ENCODE measurements at regions not wholly inside any gene's neighbourhood (a gene's known extent, or its start where the extent isn't known, plus 50 kb on each side); places are given as distances from the start of the nearest gene placed in this dataset.

DNA sequence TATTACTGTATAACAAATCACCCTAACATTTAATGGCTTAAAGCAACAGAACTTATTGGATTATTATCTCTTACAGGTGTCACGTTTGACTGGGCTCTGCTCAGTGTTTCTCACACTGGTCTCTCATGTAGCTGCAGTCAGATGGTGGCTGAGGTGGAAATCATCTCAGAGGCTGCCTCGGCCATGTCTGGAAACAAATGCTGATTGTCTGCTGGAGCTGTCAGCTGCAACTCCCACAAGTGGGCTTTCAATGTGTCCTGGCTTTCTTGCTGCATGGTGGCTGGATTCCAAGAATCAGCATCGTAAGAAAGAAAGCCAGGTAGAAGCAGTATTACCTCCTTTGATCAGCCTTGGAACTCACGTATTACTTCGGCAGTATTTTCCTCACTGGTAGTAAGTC lies 277.6 kb downstream of the SPANXN1 start:
- TF ChIP-seq EP300 (IDR thresholded peaks at IDR 0.05) = no peak
- TF ChIP-seq, protein P1, sequence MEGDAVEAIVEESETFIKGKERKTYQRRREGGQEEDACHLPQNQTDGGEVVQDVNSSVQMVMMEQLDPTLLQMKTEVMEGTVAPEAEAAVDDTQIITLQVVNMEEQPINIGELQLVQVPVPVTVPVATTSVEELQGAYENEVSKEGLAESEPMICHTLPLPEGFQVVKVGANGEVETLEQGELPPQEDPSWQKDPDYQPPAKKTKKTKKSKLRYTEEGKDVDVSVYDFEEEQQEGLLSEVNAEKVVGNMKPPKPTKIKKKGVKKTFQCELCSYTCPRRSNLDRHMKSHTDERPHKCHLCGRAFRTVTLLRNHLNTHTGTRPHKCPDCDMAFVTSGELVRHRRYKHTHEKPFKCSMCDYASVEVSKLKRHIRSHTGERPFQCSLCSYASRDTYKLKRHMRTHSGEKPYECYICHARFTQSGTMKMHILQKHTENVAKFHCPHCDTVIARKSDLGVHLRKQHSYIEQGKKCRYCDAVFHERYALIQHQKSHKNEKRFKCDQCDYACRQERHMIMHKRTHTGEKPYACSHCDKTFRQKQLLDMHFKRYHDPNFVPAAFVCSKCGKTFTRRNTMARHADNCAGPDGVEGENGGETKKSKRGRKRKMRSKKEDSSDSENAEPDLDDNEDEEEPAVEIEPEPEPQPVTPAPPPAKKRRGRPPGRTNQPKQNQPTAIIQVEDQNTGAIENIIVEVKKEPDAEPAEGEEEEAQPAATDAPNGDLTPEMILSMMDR (IDR thresholded peaks at IDR 0.05) = no peak
- TF ChIP-seq POLR2A (IDR thresholded peaks at IDR 0.05) = no peak
- no peak for DNase-seq (ENCODE audit: low spot score in 2 of 2)
- 47 to 62% methylated on average over 4 to 5 of the region's 5 CpGs for WGBS, 2 donors
- H3K36me3 ChIP-seq = no peaks in the 10 kb centered on the region
- no peak overlapping the region for H3K4me3 ChIP-seq
- H3K9me3 ChIP-seq = no peaks in the 10 kb centered on the region
- no peaks in the 10 kb centered on the region for H3K27me3 ChIP-seq
- no peaks in the 10 kb centered on the region for H3K4me1 ChIP-seq
- H3K27ac ChIP-seq = no peak overlapping the region

DNA sequence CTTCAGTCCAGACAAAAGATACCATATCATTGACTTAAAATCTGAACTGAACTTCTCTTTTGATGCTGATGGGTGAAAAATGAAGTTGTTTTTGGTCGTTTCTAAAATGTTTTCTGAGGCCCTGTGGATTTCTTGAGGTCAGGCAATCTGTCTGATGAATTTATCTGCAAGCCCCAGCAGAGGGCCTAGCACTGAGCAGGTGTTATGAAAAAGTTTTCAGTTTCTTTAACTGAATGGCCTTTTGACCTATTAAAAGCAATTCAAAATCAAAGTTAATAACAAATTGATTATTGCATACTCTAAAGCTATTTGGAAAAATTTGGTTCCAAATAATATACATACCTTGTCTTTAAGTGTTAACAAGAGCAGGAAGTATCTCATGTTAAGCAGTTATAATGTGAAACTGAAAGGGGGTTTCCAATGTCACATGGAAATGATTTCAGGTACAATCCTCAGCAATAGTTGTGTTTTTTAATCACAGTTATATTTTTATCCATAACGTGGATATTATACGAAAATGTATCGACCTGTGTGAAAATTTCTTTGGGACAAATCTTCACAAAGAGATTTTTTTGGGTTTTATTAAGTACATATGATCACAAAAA lies 285.0 kb downstream of the SPANXN1 start:
- WGBS, 2 donors = 57 to 63% methylated on average over 4 of the region's 4 CpGs
- H3K36me3 ChIP-seq = no peaks in the 10 kb centered on the region
- TF ChIP-seq EP300 (IDR thresholded peaks at IDR 0.05) (no peak), POLR2A (IDR thresholded peaks at IDR 0.05) (no peak)
- TF ChIP-seq, protein P1 (IDR thresholded peaks at IDR 0.05) = no peak
- H3K4me3 ChIP-seq = no peak overlapping the region
- H3K4me1 ChIP-seq = no peaks in the 10 kb centered on the region
- no peaks in the 10 kb centered on the region for H3K27me3 ChIP-seq
- no peak for DNase-seq (ENCODE audit: low spot score in 2 of 2)
- H3K27ac ChIP-seq = no peak overlapping the region
- H3K9me3 ChIP-seq = no peaks in the 10 kb centered on the region

DNA sequence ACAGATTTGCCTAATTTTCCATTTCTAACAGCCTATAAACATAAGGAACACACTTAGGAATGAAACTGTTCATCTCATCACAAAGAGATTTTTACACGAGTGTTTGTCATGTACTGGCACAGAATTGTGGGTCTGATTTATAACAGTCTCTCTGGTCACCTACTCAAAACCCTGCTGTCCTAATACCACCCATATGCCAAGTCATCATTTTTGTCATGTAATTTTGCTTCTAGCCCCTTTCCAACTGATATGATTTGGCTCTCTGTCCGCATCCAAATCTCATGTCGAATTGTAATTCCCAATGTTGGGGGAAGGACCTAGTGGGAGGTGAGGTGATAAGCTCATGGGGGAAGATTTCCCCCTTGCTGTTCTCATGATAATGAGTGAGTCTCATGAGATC lies 284.1 kb upstream of the SLITRK2 start:
- Histone ChIP-seq H3K27ac (no peak overlapping the region), H3K9me3 (no peaks in the 10 kb centered on the region), H3K4me3 (no peak overlapping the region), H3K4me1 (no peaks in the 10 kb centered on the region), H3K36me3 (no peaks in the 10 kb centered on the region), H3K27me3 (no peaks in the 10 kb centered on the region)
- no peak for DNase-seq (ENCODE audit: low spot score in 2 of 2)
- 84 to 91% methylated on average over 3 of the region's 3 CpGs for WGBS, 2 donors
- TF ChIP-seq, protein P1 (IDR thresholded peaks at IDR 0.05) = no peak
- TF ChIP-seq POLR2A (IDR thresholded peaks at IDR 0.05) (no peak), EP300 (IDR thresholded peaks at IDR 0.05) (no peak)

DNA sequence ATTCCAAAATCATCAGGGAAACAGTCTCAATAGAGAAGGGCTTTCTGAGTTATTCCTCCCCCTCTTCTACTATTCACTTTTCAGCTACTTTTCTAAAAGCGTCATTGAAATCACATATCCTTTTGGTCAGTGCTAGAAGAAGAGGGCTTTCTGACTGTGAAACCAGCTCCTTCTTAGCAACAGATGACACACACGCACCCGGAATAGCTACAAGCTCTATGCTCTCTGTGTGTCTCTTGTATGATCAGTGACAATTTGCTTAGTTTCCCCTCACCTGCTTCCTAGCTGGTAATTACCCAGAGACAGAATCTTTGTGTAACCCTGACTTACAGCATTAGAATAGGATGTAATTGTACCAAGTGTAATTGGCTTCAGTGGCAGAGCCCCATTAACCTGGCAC lies 268.1 kb upstream of the SLITRK2 start:
- Histone ChIP-seq H3K9me3 (no peaks in the 10 kb centered on the region), H3K4me1 (no peaks in the 10 kb centered on the region), H3K27ac (no peak overlapping the region), H3K27me3 (no peaks in the 10 kb centered on the region), H3K36me3 (no peaks in the 10 kb centered on the region), H3K4me3 (no peak overlapping the region)
- no peak for DNase-seq (ENCODE audit: low spot score in 2 of 2)
- TF ChIP-seq POLR2A (IDR thresholded peaks at IDR 0.05) (no peak), EP300 (IDR thresholded peaks at IDR 0.05) (no peak)
- TF ChIP-seq, protein P1 (IDR thresholded peaks at IDR 0.05) = no peak
- whole genome bisulfite sequencing, 2 donors = 36 to 65% methylated on average over 3 of the region's 3 CpGs

DNA sequence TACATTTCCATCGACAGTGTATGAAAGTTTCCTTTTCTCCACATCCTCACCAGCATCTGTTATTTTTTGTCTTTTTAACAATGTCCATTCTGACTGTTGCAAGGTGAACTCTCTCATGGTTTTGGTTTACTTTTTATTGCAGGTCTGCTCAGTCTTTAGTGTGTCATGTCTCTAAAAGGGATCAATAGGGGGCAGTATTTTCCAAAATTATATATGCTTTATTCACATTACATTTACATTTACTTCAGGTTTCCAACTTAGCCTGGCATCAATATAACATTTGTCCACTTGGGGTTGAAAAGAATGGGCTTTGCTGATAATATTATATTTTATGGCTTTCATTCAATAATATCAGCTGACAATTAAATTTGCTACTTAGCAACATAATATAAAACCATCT lies 265.0 kb upstream of the SLITRK2 start:
- H3K36me3 ChIP-seq = no peaks in the 10 kb centered on the region
- no peaks in the 10 kb centered on the region for H3K4me1 ChIP-seq
- WGBS, 2 donors = 33 to 47% methylated on average over 1 of the region's 1 CpG
- no peak for DNase-seq (ENCODE audit: low spot score in 2 of 2)
- no peaks in the 10 kb centered on the region for H3K27me3 ChIP-seq
- H3K4me3 ChIP-seq = no peak overlapping the region
- no peak overlapping the region for H3K27ac ChIP-seq
- H3K9me3 ChIP-seq = no peaks in the 10 kb centered on the region
- TF ChIP-seq EP300 (IDR thresholded peaks at IDR 0.05) (no peak), POLR2A (IDR thresholded peaks at IDR 0.05) (no peak)
- TF ChIP-seq, protein P1 (IDR thresholded peaks at IDR 0.05) = no peak

Measured in tibial nerve (tissue), 4 donors.